HCT116 (cell line): ENCODE measurements at regions not wholly inside any gene's neighbourhood (a gene's known extent, or its start where the extent isn't known, plus 50 kb on each side); places are given as distances from the start of the nearest gene placed in this dataset.
A peak's percentile ranks its signal among the peaks of the same experiment; 100 is the strongest.

Experiments
- ATAC-seq: fragments of 200-7000 bp; cut with Tn5 transposase; 2 replicates; pipeline ENCODE4 v1.9.1; 2020; ENCODE audit warnings: mild to moderate bottlenecking, moderate library complexity
- BruUV-seq: library from RNA; stranded (reverse); fragments of 400-500 nt; replicated peaks from 2 replicates; lab custom pipeline; 2021; lab: Mats Ljungman, UMichigan
- CTCF ChIA-PET: fragments of 300-600 bp; sonication (Branson Sonifier 250); formaldehyde crosslinking; loops from one replicate; lab custom pipeline; 2021; ENCODE audit warnings: antibody characterized with exemption; lab: Charles Lee
- POLR2A ChIA-PET: fragments of 300-600, 350-600 bp; sonication (Branson Sonifier 250); formaldehyde crosslinking; loops from one replicate; lab custom pipeline; 2021; ENCODE audit warnings: antibody characterized with exemption; lab: Charles Lee
- RAD21 ChIA-PET, 2 experiments: fragments of 300-600 bp; sonication (Branson Sonifier 250); formaldehyde crosslinking; loops; one replicate each; lab custom pipeline; 2023; ENCODE audit warnings: low total read pairs in 2 of 2; ENCODE audit not compliant: uncharacterized antibody in 2 of 2, unreplicated experiment in 2 of 2, low non-redundant PET in 1 of 2; lab: Charles Lee
- DNase-seq: peaks from one replicate; pipeline ENCODE4 v3.0.0-alpha.2; 2010; ENCODE audit warnings: low read depth, low spot score
- H2AFZ ChIP-seq: fragments of 200-600 bp; shearing (Covaris generic), sonication (generic); 2 replicates; pipeline ENCODE4 v1.6.1; 2017; ENCODE audit warnings: low read depth, mixed run types, mixed read lengths, antibody characterized with exemption, low read length; ENCODE audit not compliant: poor library complexity, severe bottlenecking
- H3K27ac ChIP-seq: 2 replicates; pipeline ENCODE4 v1.5.1; 2012; ENCODE audit warnings: low read depth, low read length
- H3K27me3 ChIP-seq: fragments of 200-600 bp; sonication (generic); 2 replicates; pipeline ENCODE4 v1.6.1; 2016; ENCODE audit warnings: mixed run types, low read length, mixed read lengths; ENCODE audit not compliant: insufficient read depth
- H3K36me3 ChIP-seq, 2 experiments: fragments of 200-500 bp in 1 of 2; fragments of 200-600 bp in 1 of 2; sonication (Bioruptor generic) in 1 of 2; sonication (generic) in 1 of 2; 2 replicates each; pipeline versions ENCODE4 v1.5.1 to v1.6.1; 2014 to 2016; ENCODE audit warnings: low read length in 2 of 2, inconsistent platforms in 1 of 2, mixed read lengths in 1 of 2, mixed run types in 1 of 2; ENCODE audit not compliant: insufficient read depth in 2 of 2, control insufficient read depth in 1 of 2
- H3K4me1 ChIP-seq, 2 experiments: fragments of 200-600 bp in 1 of 2; sonication (generic) in 1 of 2; 2 replicates each; pipeline versions ENCODE4 v1.5.1 to v1.6.1; 2012 to 2017; ENCODE audit warnings: low read length in 2 of 2, inconsistent platforms in 1 of 2, mild to moderate bottlenecking in 1 of 2, mixed read lengths in 1 of 2, mixed run types in 1 of 2, moderate library complexity in 1 of 2; ENCODE audit not compliant: insufficient read depth in 2 of 2, control insufficient read depth in 1 of 2
- H3K4me2 ChIP-seq: fragments of 200-600 bp; sonication (generic); 2 replicates; pipeline ENCODE4 v1.6.1; 2017; ENCODE audit warnings: mixed run types, low read length, mixed read lengths
- H3K4me3 ChIP-seq, 2 experiments: fragments of 200-600 bp in 1 of 2; sonication (generic) in 1 of 2; replicated peaks in 1 of 2; 2 replicates each; pipeline ENCODE4 v1.5.1; 2011 to 2016; ENCODE audit warnings: low read length in 2 of 2, control low read depth in 1 of 2, low read depth in 1 of 2, mild to moderate bottlenecking in 1 of 2, mixed read lengths in 1 of 2, mixed run types in 1 of 2
- H3K79me2 ChIP-seq: fragments of 200-600 bp; sonication (generic); 2 replicates; pipeline ENCODE4 v1.6.1; 2017; ENCODE audit warnings: mild to moderate bottlenecking, mixed run types, low read length, moderate library complexity, mixed read lengths; ENCODE audit not compliant: insufficient read depth
- H3K9ac ChIP-seq: fragments of 200-600 bp; sonication (generic); 2 replicates; pipeline ENCODE4 v1.6.1; 2016; ENCODE audit warnings: low read length, mixed read lengths
- H3K9me2 ChIP-seq: fragments of 200-600 bp; sonication (generic), shearing (Covaris generic); 2 replicates; pipeline ENCODE4 v1.6.1; 2017; ENCODE audit warnings: mixed run types, mild to moderate bottlenecking, moderate library complexity; ENCODE audit not compliant: insufficient read depth
- H3K9me3 ChIP-seq, 2 experiments: fragments of 200-500 bp in 1 of 2; fragments of 200-600 bp in 1 of 2; sonication (Bioruptor generic) in 1 of 2; sonication (generic) in 1 of 2; 2 replicates each; pipeline ENCODE4 v1.6.1; 2014 to 2017; ENCODE audit warnings: low read length in 2 of 2, mixed read lengths in 2 of 2, inconsistent platforms in 1 of 2, low read depth in 1 of 2, mild to moderate bottlenecking in 1 of 2, mixed run types in 1 of 2, moderate library complexity in 1 of 2; ENCODE audit not compliant: control insufficient read depth in 1 of 2, insufficient read depth in 1 of 2
- H4K20me1 ChIP-seq: fragments of 200-600 bp; sonication (generic), shearing (Covaris generic); 2 replicates; pipeline ENCODE4 v1.6.1; 2017; ENCODE audit warnings: mixed run types, mild to moderate bottlenecking, moderate library complexity; ENCODE audit not compliant: insufficient read depth
- FOSL1 ChIP-seq: IDR thresholded peaks from 2 replicates; pipeline ENCODE4 v1.6.1; 2012; ENCODE audit warnings: low read depth
- ZFX ChIP-seq: fragments of 450-650 bp; IDR thresholded peaks from 2 replicates; pipeline ENCODE4 v1.6.1; 2017
- ZNF274 ChIP-seq: fragments of 200-500 bp; sonication (Bioruptor generic); IDR thresholded peaks from 2 replicates; pipeline ENCODE4 v1.6.1; 2014; ENCODE audit warnings: mild to moderate bottlenecking, low read depth, low read length, inconsistent platforms
- intact Hi-C: fragments of 100-400 bp; cut with micrococcal nuclease; formaldehyde crosslinking; loops from 2 replicates; pipeline ENCODE4 v1.10.0; 2022

- Histone ChIP-seq H3K9me2 (no peaks in the 10 kb centered on the region), H4K20me1 (no peaks in the 10 kb centered on the region), H2AFZ (no peak overlapping the region), H3K36me3 (no peaks in the 10 kb centered on the region), H3K79me2 (no peaks in the 10 kb centered on the region), H3K9me3 (no peaks in the 10 kb centered on the region), H3K9ac (no peak overlapping the region), H3K4me2 (no peak overlapping the region), H3K27ac (no peak overlapping the region), H3K27me3 (no peaks in the 10 kb centered on the region), H3K4me3 (no peak overlapping the region), H3K4me1 (no peaks in the 10 kb centered on the region)
- ChIA-PET CTCF (interaction anchor here (1.4 kb wide), 1 partner anchor 14 kb away, joined by 5 read pairs; no protein-coding TSS in a partner anchor), RAD21 (no interaction called here), POLR2A (no interaction called here)
- ATAC-seq (no peak), DNase-seq (no peak)
- 0 out of 2 replicates have a peak, but pooled peaks have one; percentile 5 for TF ChIP-seq ZFX
- no peak for TF ChIP-seq ZNF274
- intact Hi-C loops = no loop called here
- no TSS peak for BruUV-seq
These were observed 51.7 kb upstream of the USP3 start for GRCh38 chr15:63452552-63453136.

DNA sequence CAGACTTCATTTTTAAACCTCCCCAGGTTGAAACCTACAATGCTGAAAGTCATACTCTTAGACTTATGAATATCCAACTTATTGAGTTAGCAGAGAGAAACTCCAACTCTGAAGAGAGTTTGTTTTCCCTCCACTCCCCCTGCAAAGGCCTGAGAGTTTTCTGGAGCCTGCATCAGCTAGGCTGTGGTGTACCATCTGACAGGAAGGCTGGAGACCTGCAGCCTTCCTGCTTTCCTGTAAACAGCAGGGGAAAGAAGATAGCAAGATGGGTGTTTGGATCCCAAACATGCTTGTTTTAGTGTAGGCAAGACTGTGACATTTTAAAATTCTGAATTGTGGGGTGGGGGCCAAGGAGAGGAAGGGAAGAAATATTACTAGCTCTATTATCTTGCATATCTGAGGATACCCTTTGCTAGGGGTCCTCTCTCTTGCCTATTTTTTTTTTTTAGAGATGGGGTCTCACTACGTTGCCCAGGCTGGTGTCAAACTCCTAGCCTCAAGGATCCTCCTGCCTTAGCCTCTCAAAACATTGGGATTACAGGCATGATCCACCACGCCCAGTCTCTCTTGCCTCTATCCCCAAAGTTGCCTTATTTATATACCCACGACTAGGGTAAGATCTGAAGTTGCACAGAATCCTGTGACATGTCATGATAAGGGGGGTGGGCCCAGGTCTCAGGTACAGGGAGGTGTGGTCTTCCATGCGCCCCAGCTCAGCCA lies 51.0 kb upstream of the USP3 start:
- Histone ChIP-seq H3K4me2 (no peak overlapping the region), H3K27me3 (no peaks in the 10 kb centered on the region), H3K9me3 (no peaks in the 10 kb centered on the region), H3K4me1 (no peaks in the 10 kb centered on the region), H3K36me3 (no peaks in the 10 kb centered on the region), H3K79me2 (no peaks in the 10 kb centered on the region), H3K9ac (no peak overlapping the region), H3K9me2 (no peaks in the 10 kb centered on the region), H3K4me3 (no peak overlapping the region), H3K27ac (no peak overlapping the region), H2AFZ (no peak overlapping the region), H4K20me1 (no peaks in the 10 kb centered on the region)
- intact Hi-C loops = no loop called here
- no peak for ATAC-seq
- BruUV-seq = no TSS peak
- ChIA-PET POLR2A (no interaction called here), RAD21 (no interaction called here), CTCF (interaction anchor here (1.4 kb wide), 1 partner anchor 13 kb away, joined by 5 read pairs; no protein-coding TSS in a partner anchor)
- TF ChIP-seq FOSL1 = no peak
- DNase-seq = no peak
